ENCODE measurements at regions not wholly inside any gene's neighbourhood (a gene's known extent, or its start where the extent isn't known, plus 50 kb on each side); places are given as distances from the start of the nearest gene placed in this dataset.

GRCh38 chr5:176711883-176712282, 64.6 kb downstream of the TSPAN17 start:
- no peak for DNase-seq

- no peak for DNase-seq
These were observed 65.4 kb downstream of the TSPAN17 start for GRCh38 chr5:176712546-176713304.

- no peak for DNase-seq
These were observed 66.1 kb downstream of the TSPAN17 start for GRCh38 chr5:176713409-176713808.

GRCh38 chr5:176714067-176714466, 66.8 kb downstream of the TSPAN17 start:
- no peak for DNase-seq

- no peak for DNase-seq
These were observed 69.0 kb downstream of the TSPAN17 start for GRCh38 chr5:176716320-176716719.

GRCh38 chr5:176719113-176719739, 71.9 kb downstream of the TSPAN17 start:
- no peak for DNase-seq

GRCh38 chr5:176721509-176721908, 74.2 kb downstream of the TSPAN17 start:
- no peak for DNase-seq

- DNase-seq: no peak
These were observed 75.5 kb downstream of the TSPAN17 start for GRCh38 chr5:176722757-176723156.

GRCh38 chr5:176723440-176723839, 76.2 kb downstream of the TSPAN17 start:
- no peak for DNase-seq

GRCh38 chr5:176724472-176724871, 77.2 kb downstream of the TSPAN17 start:
- DNase-seq: no peak

- DNase-seq: no peak
These were observed 78.4 kb downstream of the TSPAN17 start for GRCh38 chr5:176725521-176726280.

- DNase-seq: no peak
These were observed 79.7 kb downstream of the TSPAN17 start for GRCh38 chr5:176726746-176727527.

GRCh38 chr5:176727528-176727900, 80.2 kb downstream of the TSPAN17 start:
- DNase-seq: no peak

- DNase-seq: no peak
These were observed 80.8 kb downstream of the TSPAN17 start for GRCh38 chr5:176727983-176728675.

GRCh38 chr5:176728831-176729251, 81.5 kb upstream of the UNC5A start:
- no peak for DNase-seq

GRCh38 chr5:176730815-176731475, 79.4 kb upstream of the UNC5A start:
- DNase-seq: no peak

GRCh38 chr5:176731506-176732160, 78.7 kb upstream of the UNC5A start:
- no peak for DNase-seq

- DNase-seq: no peak
These were observed 78.1 kb upstream of the UNC5A start for GRCh38 chr5:176732306-176732705.

GRCh38 chr5:176732736-176733405, 77.5 kb upstream of the UNC5A start:
- no peak for DNase-seq

- no peak for DNase-seq
These were observed 76.7 kb upstream of the UNC5A start for GRCh38 chr5:176733406-176734262.

All from midbrain (tissue), 1 donor.